ENCODE measurements at regions not wholly inside any gene's neighbourhood (a gene's known extent, or its start where the extent isn't known, plus 50 kb on each side); places are given as distances from the start of the nearest gene placed in this dataset.

DNA sequence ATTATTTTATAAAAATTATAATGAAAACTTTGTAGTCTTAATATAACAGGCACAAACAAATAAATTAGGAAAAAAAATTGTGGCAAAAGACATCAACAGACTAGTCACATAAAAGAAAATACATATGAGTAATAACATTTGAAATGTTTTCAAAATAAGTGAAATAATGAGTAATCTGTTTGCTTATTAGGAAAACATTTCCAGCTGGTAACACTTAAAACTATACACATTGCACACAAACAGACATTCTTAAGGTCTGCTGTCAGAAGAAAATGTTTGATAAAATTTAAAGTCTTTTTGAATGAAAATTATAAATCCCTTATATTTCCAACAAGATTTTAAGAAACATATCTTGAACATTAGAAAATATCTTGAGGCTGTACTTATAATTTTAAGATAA is 1326.3 kb upstream of the CADM2 start:
- TF ChIP-seq POLR2AphosphoS5 (IDR thresholded peaks at IDR 0.05; ENCODE audit: low read depth, low read length) = no peak
- no peak for TF ChIP-seq POLR2A (IDR thresholded peaks at IDR 0.05; ENCODE audit: low read depth, low read length)

Data from GM12891 (cell line).